GM12878 (cell line): ENCODE measurements at regions not wholly inside any gene's neighbourhood (a gene's known extent, or its start where the extent isn't known, plus 50 kb on each side); places are given as distances from the start of the nearest gene placed in this dataset.

Experiments used
- ATAC-seq: fragments of 200-7000 bp; cut with Tn5 transposase; 3 replicates; pipeline ENCODE4 v1.9.1; 2020; ENCODE audit warnings: mild to moderate bottlenecking, moderate library complexity
- BruUV-seq: library from RNA; stranded (reverse); fragments of 400-500 nt; replicated peaks from 2 replicates; lab custom pipeline; 2021; lab: Mats Ljungman, UMichigan
- CTCF ChIA-PET: fragments of 300-600 bp; sonication (Branson Sonifier 250); formaldehyde crosslinking; extraction: SDS; loops from one replicate; lab custom pipeline; 2021; ENCODE audit warnings: inconsistent platforms; lab: Yijun Ruan, JAX
- POLR2A ChIA-PET: fragments of 350-600 bp; formaldehyde crosslinking; extraction: SDS; loops from one replicate; lab custom pipeline; 2021; ENCODE audit warnings: inconsistent platforms; lab: Charles Lee
- RAD21 ChIA-PET: fragments of 300-600 bp; sonication (Branson Sonifier 250); formaldehyde crosslinking; loops from one replicate; lab custom pipeline; 2023; ENCODE audit warnings: antibody characterized with exemption; ENCODE audit not compliant: unreplicated experiment; lab: Charles Lee
- SMC1A ChIA-PET: fragments of 300-600 bp; sonication (Branson Sonifier 250); formaldehyde crosslinking; loops from one replicate; lab custom pipeline; 2023; ENCODE audit not compliant: unreplicated experiment, uncharacterized antibody; lab: Charles Lee
- DNase-seq: peaks from one replicate; pipeline ENCODE4 v3.0.0-alpha.2; 2011; ENCODE audit warnings: low read depth, low spot score
- FAIRE-seq: peaks from 3 replicates; lab custom pipeline; 2011; peaks lifted over from hg19 to GRCh38; lab: Jason Lieb, UNC
- H2AFZ ChIP-seq: 2 replicates; pipeline ENCODE4 v1.6.0; 2011; ENCODE audit warnings: low read depth, low read length, control low read depth; ENCODE audit not compliant: control insufficient read depth
- H3K27ac ChIP-seq: 2 replicates; pipeline ENCODE4 v1.5.1; 2011; ENCODE audit warnings: control low read depth; ENCODE audit not compliant: control insufficient read depth, insufficient read depth
- H3K27me3 ChIP-seq, 2 experiments: replicated peaks in 1 of 2; 2 replicates each; pipeline versions ENCODE4 v1.6.0 to v1.6.1; 2011; ENCODE audit warnings: low read length in 1 of 2; ENCODE audit not compliant: control insufficient read depth in 2 of 2, insufficient read depth in 2 of 2
- H3K36me3 ChIP-seq, 2 experiments: 2 replicates each; pipeline ENCODE4 v1.5.1; 2011; ENCODE audit warnings: low read length in 1 of 2; ENCODE audit not compliant: control insufficient read depth in 2 of 2, insufficient read depth in 2 of 2
- H3K4me1 ChIP-seq: 2 replicates; pipeline ENCODE4 v1.6.1; 2011; ENCODE audit warnings: mild to moderate bottlenecking, low read length, moderate library complexity, mixed read lengths; ENCODE audit not compliant: control insufficient read depth, insufficient read depth
- H3K4me2 ChIP-seq: 2 replicates; pipeline ENCODE4 v1.6.0; 2011; ENCODE audit warnings: control low read depth; ENCODE audit not compliant: control insufficient read depth, insufficient read depth
- H3K4me3 ChIP-seq: fragments of 200-600 bp; sonication (generic); 2 replicates; pipeline ENCODE4 v1.5.1; 2016
- H3K79me2 ChIP-seq: 2 replicates; pipeline ENCODE4 v1.6.0; 2011; ENCODE audit warnings: low read length; ENCODE audit not compliant: control insufficient read depth, insufficient read depth
- H3K9ac ChIP-seq: 2 replicates; pipeline ENCODE4 v1.8.0; 2011; ENCODE audit warnings: low read length, control low read depth, mixed read lengths; ENCODE audit not compliant: control insufficient read depth, insufficient read depth
- H3K9me3 ChIP-seq: replicated peaks from 3 replicates; pipeline ENCODE4 v1.5.1; 2011; ENCODE audit warnings: mild to moderate bottlenecking, low read length; ENCODE audit not compliant: control insufficient read depth, insufficient read depth
- H4K20me1 ChIP-seq: 2 replicates; pipeline ENCODE4 v1.6.0; 2011; ENCODE audit not compliant: control insufficient read depth, insufficient read depth
- DPF2 ChIP-seq: fragments of 450-650 bp; IDR thresholded peaks from 2 replicates; pipeline ENCODE4 v1.6.1; 2017; ENCODE audit warnings: mild to moderate bottlenecking
- EP300 ChIP-seq, 2 experiments: fragments of 150-350 bp in 1 of 2; IDR thresholded peaks; 2 replicates each; pipeline ENCODE4 v1.6.1; 2011 to 2012; ENCODE audit warnings: low read depth in 2 of 2, low read length in 2 of 2, borderline replicate concordance in 1 of 2, improper control_type of control experiment in 1 of 2, inconsistent platforms in 1 of 2; ENCODE audit not compliant: control insufficient read depth in 1 of 2
- IRF5 ChIP-seq: fragments of 450-650 bp; IDR thresholded peaks from 2 replicates; pipeline ENCODE4 v1.6.1; 2017; ENCODE audit warnings: borderline replicate concordance
- KLF5 ChIP-seq: fragments of 450-650 bp; IDR thresholded peaks from 2 replicates; pipeline ENCODE4 v1.6.1; 2014; ENCODE audit warnings: mild to moderate bottlenecking; ENCODE audit not compliant: partially characterized antibody
- NBN ChIP-seq: fragments of 450-650 bp; IDR thresholded peaks from 2 replicates; pipeline ENCODE4 v1.6.1; 2016
- PAX5 ChIP-seq: IDR thresholded peaks from 2 replicates; pipeline ENCODE4 v1.6.1; 2011; ENCODE audit warnings: low read depth, low read length, borderline replicate concordance
- POLR2AphosphoS2 ChIP-seq: IDR thresholded peaks from 2 replicates; pipeline ENCODE4 v1.6.1; 2011; ENCODE audit warnings: low read depth, mild to moderate bottlenecking, low read length, improper control_type of control experiment, moderate library complexity
- SPI1 ChIP-seq: IDR thresholded peaks from 2 replicates; pipeline ENCODE4 v1.6.1; 2011; ENCODE audit warnings: low read depth, mild to moderate bottlenecking, low read length, moderate library complexity, borderline replicate concordance; ENCODE audit not compliant: insufficient read depth
- WGBS: methylation state at CpG from one replicate; pipeline ENCODE4 v1.1.6; 2016; ENCODE audit warnings: low lambda C conversion rate; ENCODE audit not compliant: insufficient replicate concordance, insufficient coverage; ENCODE audit errors: missing lambda C conversion rate; 5-methylcytosine and 5-hydroxymethylcytosine counted together
- in situ Hi-C: fragments of 300-500 bp; cut with MboI; formaldehyde crosslinking; loops from 9 replicates; pipeline ENCODE4 v1.14.3; 2018; ENCODE audit warnings: mixed read lengths
- intact Hi-C: fragments of 100-400 bp; cut with micrococcal nuclease; formaldehyde crosslinking; loops from one replicate; pipeline ENCODE4 v1.14.2; 2022; ENCODE audit not compliant: unreplicated experiment

GRCh38 chr5:175027390-175027789 is 303.0 kb downstream of the MSX2 start:
- Histone ChIP-seq H3K79me2 (no peaks in the 10 kb centered on the region), H3K27ac (no peak overlapping the region), H3K9ac (no peak overlapping the region), H3K36me3 (no peaks in the 10 kb centered on the region), H3K9me3 (no peaks in the 10 kb centered on the region), H4K20me1 (no peaks in the 10 kb centered on the region), H3K4me1 (no peaks in the 10 kb centered on the region), H3K4me2 (no peak overlapping the region), H3K27me3 (no peaks in the 10 kb centered on the region), H3K4me3 (no peak overlapping the region), H2AFZ (no peak overlapping the region)
- no TSS peak for BruUV-seq
- FAIRE-seq: no peak
- DNase-seq: no peak
- SMC1A ChIA-PET: no interaction called here
- POLR2A ChIA-PET: no interaction called here
- no peak for ATAC-seq
- in situ Hi-C loops (no loop called here), intact Hi-C loops (no loop called here)
- CTCF ChIA-PET: no interaction called here
- WGBS: 34% methylated on average over 3 of the region's 3 CpGs
- no peak for TF ChIP-seq PAX5
- RAD21 ChIA-PET: no interaction called here

DNA sequence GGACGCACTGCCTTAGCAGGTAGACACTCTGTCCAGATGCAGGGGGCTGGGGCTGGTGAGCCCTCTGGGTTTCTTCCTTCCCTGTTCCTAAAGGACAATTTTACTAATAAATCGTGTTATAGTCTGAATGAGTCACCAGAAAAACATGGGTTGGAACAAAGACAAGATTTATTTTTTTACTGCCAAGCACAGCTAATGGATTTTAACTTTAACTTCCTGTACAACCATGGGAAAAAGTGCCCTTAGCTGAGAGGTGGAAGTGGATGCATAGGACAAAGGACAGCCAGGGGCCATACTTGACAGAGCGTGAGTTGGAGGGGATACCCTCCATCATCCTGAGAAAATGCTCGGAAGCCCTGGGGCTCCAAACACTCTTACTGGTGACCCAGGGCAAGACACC is 300.7 kb downstream of the MSX2 start:
- CTCF ChIA-PET: no interaction called here
- no peak overlapping the region for H2AFZ ChIP-seq
- RAD21 ChIA-PET: no interaction called here
- in situ Hi-C loops: no loop called here
- H3K27ac ChIP-seq: no peak overlapping the region
- H3K27me3 ChIP-seq: no peaks in the 10 kb centered on the region
- SMC1A ChIA-PET: no interaction called here
- H3K36me3 ChIP-seq: no peaks in the 10 kb centered on the region
- WGBS: 0% methylated on average over 4 of the region's 4 CpGs
- no peak overlapping the region for H3K4me3 ChIP-seq
- intact Hi-C loops: no loop called here
- H3K9ac ChIP-seq: no peak overlapping the region
- FAIRE-seq (no peak), ATAC-seq (no peak), DNase-seq (no peak)
- H3K9me3 ChIP-seq: no peaks in the 10 kb centered on the region
- TF ChIP-seq NBN (no peak), IRF5 (no peak), DPF2 (no peak), SPI1 (no peak), KLF5 (no peak), EP300 (IDR thresholded peaks at IDR 0.05; ENCODE audit: borderline replicate concordance in 1 of 2, control insufficient read depth in 1 of 2, low read depth in 2 of 2, low read length in 2 of 2) (no peak), POLR2AphosphoS2 (no peak)
- POLR2A ChIA-PET: no interaction called here
- BruUV-seq: no TSS peak
- H3K79me2 ChIP-seq: no peaks in the 10 kb centered on the region
- no peaks in the 10 kb centered on the region for H4K20me1 ChIP-seq
- H3K4me2 ChIP-seq: no peak overlapping the region
- no peaks in the 10 kb centered on the region for H3K4me1 ChIP-seq
